IMR-90 (cell line): ENCODE measurements at regions not wholly inside any gene's neighbourhood (a gene's known extent, or its start where the extent isn't known, plus 50 kb on each side); places are given as distances from the start of the nearest gene placed in this dataset.

Source experiments
- BHLHE40 ChIP-seq: fragments of 150-350 bp; IDR thresholded peaks from 2 replicates; pipeline ENCODE4 v1.6.1; 2016; ENCODE audit warnings: mild to moderate bottlenecking, low read depth, low read length
- CTCF ChIP-seq: conservative IDR thresholded peaks from 2 replicates; pipeline ENCODE4 v1.5.1; 2012; ENCODE audit warnings: mild to moderate bottlenecking, low read depth, low read length, improper control_type of control experiment
- ELK1 ChIP-seq: fragments of 150-350 bp; IDR thresholded peaks from 2 replicates; pipeline ENCODE4 v1.6.1; 2016; ENCODE audit warnings: low read depth, mild to moderate bottlenecking, low read length, moderate library complexity, borderline replicate concordance
- POLR2A ChIP-seq: IDR thresholded peaks from 2 replicates; pipeline ENCODE4 v1.6.1; 2012; ENCODE audit warnings: mild to moderate bottlenecking, low read depth, low read length

- no peak for TF ChIP-seq BHLHE40
- TF ChIP-seq CTCF, result no peak
- no peak for TF ChIP-seq POLR2A
- TF ChIP-seq ELK1, result no peak
Measured at GRCh38 chr2:153349603-153350002, 129.0 kb downstream of the RPRM start.
